ENCODE measurements at regions not wholly inside any gene's neighbourhood (a gene's known extent, or its start where the extent isn't known, plus 50 kb on each side); places are given as distances from the start of the nearest gene placed in this dataset.

GRCh38 chr19:30076101-30076551 lies 134.1 kb downstream of the URI1 start:
- H3K27me3 Mint-ChIP-seq, result peaks cover 0 to 20% (median 14%) of the 10 kb centered on the region in 3 donors
- H3K27ac Mint-ChIP-seq, result no peak overlapping the region
- DNase-seq, result no peak
- ATAC-seq (ENCODE audit: low read depth in 2 of 2), result no peak
- H3K4me3 Mint-ChIP-seq, result no peak overlapping the region
- H3K4me1 Mint-ChIP-seq, result no peaks in the 10 kb centered on the region
- H3K9me3 Mint-ChIP-seq, result peaks cover 0 to 4% (median 0%) of the 10 kb centered on the region in 7 donors
- no peaks in the 10 kb centered on the region for H3K36me3 Mint-ChIP-seq

GRCh38 chr19:30076751-30077670 lies 135.0 kb downstream of the URI1 start:
- Mint-ChIP-seq H3K4me1 (no peaks in the 10 kb centered on the region), H3K9me3 (peaks cover 0 to 4% (median 0%) of the 10 kb centered on the region in 7 donors), H3K27ac (no peak overlapping the region), H3K4me3 (no peak overlapping the region), H3K36me3 (no peaks in the 10 kb centered on the region), H3K27me3 (peaks cover 0 to 27% (median 22%) of the 10 kb centered on the region in 3 donors)
- DNase-seq, result no peak
- no peak for ATAC-seq (ENCODE audit: low read depth in 2 of 2)

- no peaks in the 10 kb centered on the region for H3K4me1 Mint-ChIP-seq
- no peak overlapping the region for H3K27ac Mint-ChIP-seq
- DNase-seq (no peak), ATAC-seq (ENCODE audit: low read depth in 2 of 2) (no peak)
- H3K9me3 Mint-ChIP-seq, result peaks cover 0 to 4% (median 0%) of the 10 kb centered on the region in 7 donors
- H3K4me3 Mint-ChIP-seq, result no peak overlapping the region
- peaks cover 0 to 36% (median 30%) of the 10 kb centered on the region in 3 donors for H3K27me3 Mint-ChIP-seq
- H3K36me3 Mint-ChIP-seq, result no peaks in the 10 kb centered on the region
These were observed 135.9 kb downstream of the URI1 start for GRCh38 chr19:30077851-30078355.

- Mint-ChIP-seq H3K36me3 (no peaks in the 10 kb centered on the region), H3K27ac (no peak overlapping the region), H3K27me3 (peaks cover 0 to 40% (median 30%) of the 10 kb centered on the region in 3 donors), H3K4me1 (no peaks in the 10 kb centered on the region), H3K4me3 (no peak overlapping the region), H3K9me3 (peaks cover 0 to 4% (median 0%) of the 10 kb centered on the region in 7 donors)
- ATAC-seq (ENCODE audit: low read depth in 2 of 2) (no peak), DNase-seq (no peak)
These were observed 136.4 kb downstream of the URI1 start for GRCh38 chr19:30078381-30078910.

GRCh38 chr19:30079200-30079599 lies 137.2 kb downstream of the URI1 start:
- Mint-ChIP-seq H3K9me3 (peaks cover 0 to 4% (median 0%) of the 10 kb centered on the region in 7 donors), H3K27ac (peak overlapping the region in 1 of 6 donors; percentile 44), H3K4me3 (no peak overlapping the region), H3K36me3 (no peaks in the 10 kb centered on the region), H3K4me1 (no peaks in the 10 kb centered on the region), H3K27me3 (peaks cover 0 to 36% (median 30%) of the 10 kb centered on the region in 3 donors)
- DNase-seq (no peak), ATAC-seq (ENCODE audit: low read depth in 2 of 2) (no peak)

- no peaks in the 10 kb centered on the region for H3K4me1 Mint-ChIP-seq
- DNase-seq (no peak), ATAC-seq (ENCODE audit: low read depth in 2 of 2) (no peak)
- H3K27ac Mint-ChIP-seq, result no peak overlapping the region
- H3K27me3 Mint-ChIP-seq, result peaks cover 0 to 29% (median 26%) of the 10 kb centered on the region in 3 donors
- H3K9me3 Mint-ChIP-seq, result peaks cover 0 to 2% (median 0%) of the 10 kb centered on the region in 7 donors
- no peak overlapping the region for H3K4me3 Mint-ChIP-seq
- no peaks in the 10 kb centered on the region for H3K36me3 Mint-ChIP-seq
These were observed 140.1 kb downstream of the URI1 start for GRCh38 chr19:30082168-30082567.

- ATAC-seq (ENCODE audit: low read depth in 2 of 2) (no peak), DNase-seq (no peak)
- Mint-ChIP-seq H3K27me3 (peaks cover 0 to 29% (median 22%) of the 10 kb centered on the region in 3 donors), H3K4me3 (no peak overlapping the region), H3K4me1 (no peaks in the 10 kb centered on the region), H3K27ac (no peak overlapping the region), H3K9me3 (peaks cover 0 to 2% (median 0%) of the 10 kb centered on the region in 7 donors), H3K36me3 (no peaks in the 10 kb centered on the region)
These were observed 140.6 kb downstream of the URI1 start for GRCh38 chr19:30082611-30083010.

- no peaks in the 10 kb centered on the region for H3K36me3 Mint-ChIP-seq
- no peak for DNase-seq
- H3K27me3 Mint-ChIP-seq, result peaks cover 0 to 29% (median 22%) of the 10 kb centered on the region in 3 donors
- H3K9me3 Mint-ChIP-seq, result peaks cover 0 to 2% (median 0%) of the 10 kb centered on the region in 7 donors
- H3K4me1 Mint-ChIP-seq, result no peaks in the 10 kb centered on the region
- H3K4me3 Mint-ChIP-seq, result peak overlapping the region in 1 of 8 donors; percentile 7
- no peak overlapping the region for H3K27ac Mint-ChIP-seq
- ATAC-seq (ENCODE audit: low read depth in 2 of 2), result no peak
These were observed 141.2 kb downstream of the URI1 start for GRCh38 chr19:30083125-30083681.

- ATAC-seq (ENCODE audit: low read depth in 2 of 2) (no peak), DNase-seq (no peak)
- Mint-ChIP-seq H3K4me1 (no peaks in the 10 kb centered on the region), H3K27ac (no peak overlapping the region), H3K27me3 (peaks cover 0 to 29% (median 22%) of the 10 kb centered on the region in 3 donors), H3K4me3 (no peak overlapping the region), H3K9me3 (peaks cover 0 to 2% (median 0%) of the 10 kb centered on the region in 7 donors), H3K36me3 (no peaks in the 10 kb centered on the region)
These were observed 141.7 kb downstream of the URI1 start for GRCh38 chr19:30083701-30084156.

- peaks cover 0 to 25% (median 22%) of the 10 kb centered on the region in 3 donors for H3K27me3 Mint-ChIP-seq
- no peak overlapping the region for H3K4me3 Mint-ChIP-seq
- DNase-seq (no peak), ATAC-seq (ENCODE audit: low read depth in 2 of 2) (no peak)
- no peak overlapping the region for H3K27ac Mint-ChIP-seq
- no peaks in the 10 kb centered on the region for H3K4me1 Mint-ChIP-seq
- peaks cover 0 to 2% (median 0%) of the 10 kb centered on the region in 7 donors for H3K9me3 Mint-ChIP-seq
- H3K36me3 Mint-ChIP-seq, result no peaks in the 10 kb centered on the region
These were observed 142.4 kb downstream of the URI1 start for GRCh38 chr19:30084390-30084819.

- Mint-ChIP-seq H3K27ac (no peak overlapping the region), H3K36me3 (no peaks in the 10 kb centered on the region), H3K4me1 (no peaks in the 10 kb centered on the region), H3K9me3 (peaks cover 0 to 2% (median 0%) of the 10 kb centered on the region in 7 donors), H3K27me3 (peaks cover 0 to 22% (median 21%) of the 10 kb centered on the region in 3 donors), H3K4me3 (no peak overlapping the region)
- no peak for DNase-seq
- no peak for ATAC-seq (ENCODE audit: low read depth in 2 of 2)
These were observed 143.4 kb downstream of the URI1 start for GRCh38 chr19:30085394-30085793.

GRCh38 chr19:30086220-30086619 lies 144.2 kb downstream of the URI1 start:
- Mint-ChIP-seq H3K36me3 (no peaks in the 10 kb centered on the region), H3K4me1 (no peaks in the 10 kb centered on the region), H3K27me3 (peaks cover 0 to 21% (median 14%) of the 10 kb centered on the region in 3 donors), H3K27ac (no peak overlapping the region), H3K4me3 (no peak overlapping the region), H3K9me3 (peaks cover 0 to 2% (median 0%) of the 10 kb centered on the region in 7 donors)
- DNase-seq (no peak), ATAC-seq (ENCODE audit: low read depth in 2 of 2) (no peak)

GRCh38 chr19:30086916-30087315 lies 144.9 kb downstream of the URI1 start:
- ATAC-seq (ENCODE audit: low read depth in 2 of 2), result no peak
- Mint-ChIP-seq H3K4me3 (no peak overlapping the region), H3K36me3 (no peaks in the 10 kb centered on the region), H3K27me3 (peaks cover 0 to 15% (median 8%) of the 10 kb centered on the region in 3 donors), H3K4me1 (no peaks in the 10 kb centered on the region), H3K9me3 (peaks cover 0 to 1% (median 0%) of the 10 kb centered on the region in 7 donors), H3K27ac (no peak overlapping the region)
- no peak for DNase-seq
